NCI-H524 (cell line): ENCODE measurements at regions not wholly inside any gene's neighbourhood (a gene's known extent, or its start where the extent isn't known, plus 50 kb on each side); places are given as distances from the start of the nearest gene placed in this dataset.

Experiments used
- DNase-seq, 2 experiments: peaks; one replicate each; lab custom pipeline; 2025; lab: John Stamatoyannopoulos, UW

DNA sequence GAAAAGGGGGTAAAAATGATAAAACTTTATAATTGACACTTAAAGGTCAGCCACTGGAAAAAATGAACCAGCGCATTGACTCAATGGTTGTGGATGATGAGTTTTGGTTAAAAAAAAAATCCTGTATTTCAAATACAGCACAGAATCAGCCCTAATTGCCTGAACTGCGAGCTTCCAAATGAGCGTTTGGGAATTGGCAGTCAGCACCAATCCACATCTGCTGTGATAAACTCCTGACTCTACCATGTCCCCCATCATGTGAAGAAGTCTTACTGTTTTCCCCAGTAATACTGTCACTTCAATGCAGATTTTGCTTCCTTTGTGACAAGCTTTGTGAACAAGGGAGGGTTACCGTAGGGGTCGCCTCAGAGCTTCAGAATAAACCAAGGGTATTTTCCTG is 235.4 kb downstream of the EBLN2 start:
- no peak for DNase-seq

DNA sequence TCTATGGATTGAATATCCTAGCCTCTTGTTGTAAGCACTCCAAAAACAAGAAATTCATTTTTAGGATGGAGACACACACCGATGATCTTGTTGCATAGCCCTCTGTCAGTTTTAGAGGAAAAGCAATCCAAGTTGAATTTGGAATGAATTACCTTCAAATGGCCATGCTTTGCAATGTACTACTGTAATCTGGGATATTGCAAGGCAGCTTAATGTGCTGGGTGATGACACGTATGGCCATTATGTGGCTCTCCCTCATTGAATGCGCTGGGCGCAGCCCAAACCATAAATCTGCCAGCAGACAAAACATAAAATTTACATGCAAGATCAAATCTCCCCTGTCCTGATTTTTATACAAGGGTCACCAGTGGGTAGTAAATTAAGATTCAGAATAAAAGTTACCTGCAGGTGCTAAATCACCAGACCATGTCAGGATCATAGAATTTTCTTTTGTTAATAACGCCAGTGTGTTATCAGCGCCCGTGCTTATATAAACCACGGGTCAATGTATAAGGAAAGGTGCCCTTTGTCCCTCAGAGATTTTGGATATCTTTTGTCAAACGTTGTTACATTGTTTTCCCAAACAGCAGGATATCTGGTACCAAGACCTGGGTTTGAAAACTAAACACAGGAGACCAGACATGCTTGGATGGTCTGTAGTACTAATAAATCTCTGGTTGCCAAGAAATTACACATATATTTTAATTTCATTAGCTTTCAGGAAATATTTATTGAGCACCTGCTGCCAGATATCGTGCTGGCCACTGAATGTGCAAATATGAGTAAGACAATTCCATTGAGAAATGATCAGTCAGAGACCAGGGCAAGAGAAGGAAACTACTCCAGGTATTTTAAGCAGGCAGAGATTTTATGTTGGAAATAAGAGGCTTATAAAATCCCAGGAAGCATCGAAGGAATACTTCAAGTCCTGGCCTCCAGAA is 237.1 kb downstream of the EBLN2 start:
- DNase-seq = no peak

DNA sequence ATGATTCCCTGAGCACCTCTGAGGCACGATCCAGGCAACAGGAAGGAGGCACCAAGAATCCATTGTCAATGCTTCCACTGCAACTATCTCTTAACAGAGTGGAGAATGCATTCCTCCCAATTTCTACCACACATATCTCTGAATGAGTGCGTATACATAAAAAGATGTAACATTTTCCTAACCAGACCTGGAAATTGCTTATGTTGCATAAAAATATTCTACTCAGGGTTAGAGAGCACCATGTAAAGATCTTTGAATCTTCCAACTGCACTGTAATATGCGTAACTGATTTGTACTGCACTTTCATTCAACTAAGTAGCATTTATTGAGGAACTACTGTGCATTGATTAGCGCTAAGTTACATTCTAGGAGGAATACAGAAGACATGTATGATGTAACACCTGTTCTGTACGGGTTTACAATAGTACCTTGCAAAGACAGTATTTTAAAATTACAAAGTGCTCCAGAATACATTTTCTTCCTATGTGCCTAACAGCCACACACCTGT is 237.8 kb downstream of the EBLN2 start:
- DNase-seq = no peak

DNA sequence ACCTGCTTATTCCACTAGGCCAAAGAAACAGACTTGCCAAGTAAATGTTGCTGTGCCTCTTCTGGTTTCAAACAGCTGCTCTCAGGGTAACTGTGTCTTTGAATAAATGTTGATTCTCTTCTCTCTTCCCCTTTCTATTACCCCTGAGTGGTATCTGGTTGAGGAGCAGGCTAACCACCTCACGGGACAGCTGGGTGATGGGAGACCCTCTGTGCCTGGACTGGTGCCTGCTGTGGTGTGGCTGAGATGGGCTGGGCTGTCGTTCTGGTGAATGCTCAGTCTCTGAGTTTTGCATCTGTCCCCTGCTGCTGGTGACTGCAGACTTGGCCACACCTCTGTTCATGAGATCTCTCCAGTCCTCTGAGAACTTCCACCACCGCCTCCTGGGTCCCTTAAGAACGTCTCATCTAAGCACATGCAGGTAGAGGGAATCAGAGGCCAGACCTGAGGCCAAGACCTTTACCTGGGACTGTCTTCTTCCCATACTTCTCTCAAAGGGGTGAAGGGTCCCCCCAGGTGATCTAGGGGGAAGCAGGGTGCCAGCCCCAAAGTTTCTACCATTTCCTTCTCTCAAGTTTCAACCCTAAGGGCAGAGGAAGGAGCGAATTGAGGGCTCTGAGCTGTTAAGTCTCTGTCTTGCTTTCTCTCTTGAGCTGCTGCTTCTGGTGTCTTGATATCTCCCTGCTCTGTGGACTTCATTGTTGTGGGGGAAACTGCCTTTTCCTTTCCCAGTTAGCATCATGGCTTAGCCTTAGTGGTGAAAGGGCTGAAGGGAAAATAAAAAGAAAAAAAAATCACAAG is 252.9 kb downstream of the EBLN2 start:
- DNase-seq = no peak

DNA sequence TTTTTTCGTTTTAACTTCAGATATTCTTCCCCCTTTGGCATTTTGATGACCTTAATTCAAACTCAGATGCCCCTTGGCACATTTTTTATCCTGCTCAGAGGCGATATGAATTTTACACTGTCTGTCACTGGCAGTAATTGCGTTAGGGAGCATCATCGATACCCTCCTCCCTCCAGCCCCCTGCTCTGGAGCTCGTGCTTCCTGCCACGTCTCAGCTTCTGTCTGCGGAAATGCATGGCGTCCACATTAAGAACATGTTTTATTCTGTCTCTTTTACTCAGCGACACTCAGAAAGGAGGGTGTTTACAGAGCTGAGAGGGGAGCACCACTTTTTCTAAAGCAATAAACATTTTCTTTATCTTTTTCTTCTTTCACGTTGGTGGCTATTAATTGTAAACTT is 254.2 kb downstream of the EBLN2 start:
- no peak for DNase-seq

DNA sequence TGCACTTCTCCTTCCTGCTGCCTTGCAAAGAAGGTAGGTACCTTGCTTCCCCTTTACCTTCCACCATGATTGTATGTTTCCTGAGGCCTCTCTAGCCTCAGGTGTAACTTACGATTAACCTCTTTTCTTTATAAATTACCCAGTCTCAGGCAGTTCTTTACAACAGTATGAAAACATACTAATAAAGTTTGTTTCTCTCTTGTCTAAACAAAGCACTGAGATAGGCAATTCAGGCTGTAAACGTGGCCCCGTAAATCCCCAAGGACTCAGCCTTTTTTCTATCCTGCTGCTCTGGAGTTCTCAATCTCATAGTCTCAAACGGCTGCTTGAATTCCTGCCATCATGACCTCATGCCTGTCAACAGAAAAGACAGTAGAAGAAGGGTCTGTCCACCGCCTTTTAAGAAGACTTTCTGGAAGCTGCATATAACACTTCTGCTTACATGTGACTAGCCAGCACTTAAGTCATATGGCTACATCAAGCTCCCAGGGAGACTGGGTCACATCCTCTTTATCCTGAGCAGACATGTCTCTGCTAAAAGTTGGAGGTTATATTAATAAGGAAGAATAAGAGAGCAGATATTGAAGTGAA is 257.8 kb downstream of the EBLN2 start:
- peak in 1 of 2 experiments; percentile 38 for DNase-seq

DNA sequence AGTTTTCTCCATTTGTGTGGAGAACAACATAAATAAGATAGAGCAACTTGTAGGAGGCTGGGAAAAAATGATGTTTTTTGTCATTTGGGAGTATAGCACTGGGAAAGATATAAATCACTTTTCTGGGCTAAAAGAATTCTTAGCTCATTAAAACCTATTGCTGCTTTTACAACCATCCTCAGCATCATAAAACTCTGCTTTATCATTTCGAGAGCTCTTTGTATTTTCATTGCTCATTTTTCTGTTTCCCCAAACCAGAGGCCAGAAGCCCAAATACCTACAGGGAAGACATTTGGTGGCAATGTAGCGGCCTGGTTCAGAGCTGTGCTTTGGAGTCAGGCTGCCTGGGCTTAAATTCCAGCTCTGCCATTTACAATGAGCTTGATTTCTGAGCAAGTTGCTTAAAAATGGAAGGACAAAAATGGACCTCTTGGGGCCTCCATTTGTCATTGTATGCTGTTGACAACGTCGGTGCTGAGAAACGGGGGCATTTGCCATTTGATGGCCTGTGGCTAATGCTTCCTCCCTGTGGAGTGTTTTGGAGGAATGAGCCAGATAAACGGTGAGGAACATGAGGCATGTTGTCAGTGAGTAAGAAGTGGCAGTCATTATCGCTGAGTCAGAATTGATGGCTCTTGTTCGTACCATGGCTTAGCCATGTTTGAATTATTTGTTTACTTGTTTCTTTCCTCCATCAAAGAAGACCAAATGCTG is 260.0 kb downstream of the EBLN2 start:
- no peak for DNase-seq

DNA sequence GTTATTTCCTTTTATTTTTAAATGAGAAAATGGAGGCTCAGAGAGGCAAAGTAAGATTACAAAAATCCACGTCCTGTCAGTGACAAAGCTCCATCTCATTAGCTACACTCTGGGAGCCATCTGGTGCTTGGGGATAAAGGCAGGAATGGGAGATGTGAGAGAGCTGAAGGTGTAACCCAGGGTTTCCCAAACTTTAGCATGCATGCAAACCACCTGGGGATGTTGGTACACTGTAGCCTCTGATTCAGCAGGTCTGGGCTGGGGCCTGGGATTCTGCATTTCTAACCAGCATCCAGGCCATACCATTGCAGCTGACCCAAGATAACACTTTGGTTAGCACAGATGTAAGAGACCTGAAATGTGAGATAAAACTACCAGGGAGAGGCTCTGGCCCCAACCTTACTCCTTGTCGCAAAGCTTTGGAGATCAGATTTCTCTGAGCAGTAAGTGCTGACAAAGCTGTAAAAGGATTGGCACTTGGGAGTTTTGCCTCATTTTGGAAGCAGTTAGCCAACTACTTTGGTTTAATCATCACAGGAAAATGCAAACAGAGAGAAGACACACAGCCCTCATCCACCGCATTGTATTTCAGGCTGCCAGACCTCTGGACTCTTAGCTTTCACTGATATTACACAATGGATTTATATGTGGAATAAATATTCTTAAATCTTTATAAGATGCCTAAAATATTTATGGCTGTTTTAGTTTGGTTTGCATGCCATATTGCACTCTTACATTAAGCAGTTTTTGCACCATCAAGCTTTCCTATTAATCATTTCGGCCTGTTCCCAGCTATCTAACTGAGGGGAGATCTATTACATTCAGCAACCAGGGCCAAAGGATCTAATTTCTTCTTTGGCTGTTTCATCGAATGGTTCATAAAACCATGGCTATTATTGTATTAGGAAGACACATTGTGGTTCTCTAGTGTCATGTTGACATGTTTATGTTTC is 263.0 kb downstream of the EBLN2 start:
- DNase-seq = peak; percentile 81 to 89

DNA sequence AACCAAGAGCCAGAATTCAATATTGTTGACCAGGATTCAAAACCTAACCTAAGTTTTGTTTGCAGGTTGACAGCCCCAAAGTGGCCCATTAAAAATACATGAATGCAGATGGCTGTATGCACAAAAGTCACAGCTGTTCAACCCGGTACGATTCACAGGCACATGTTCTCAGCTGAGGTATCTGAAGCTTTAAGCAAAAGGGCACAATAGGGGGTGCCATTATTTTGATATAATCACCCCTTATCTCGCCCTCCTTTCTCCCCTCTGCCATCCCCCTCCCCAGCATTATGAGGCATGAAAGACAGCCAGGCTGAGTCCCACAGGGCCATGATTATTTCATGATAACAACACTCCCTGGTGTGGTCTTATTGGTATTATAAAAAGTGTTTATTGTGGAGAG is 264.9 kb downstream of the EBLN2 start:
- peak in 1 of 2 experiments; percentile 58 for DNase-seq

DNA sequence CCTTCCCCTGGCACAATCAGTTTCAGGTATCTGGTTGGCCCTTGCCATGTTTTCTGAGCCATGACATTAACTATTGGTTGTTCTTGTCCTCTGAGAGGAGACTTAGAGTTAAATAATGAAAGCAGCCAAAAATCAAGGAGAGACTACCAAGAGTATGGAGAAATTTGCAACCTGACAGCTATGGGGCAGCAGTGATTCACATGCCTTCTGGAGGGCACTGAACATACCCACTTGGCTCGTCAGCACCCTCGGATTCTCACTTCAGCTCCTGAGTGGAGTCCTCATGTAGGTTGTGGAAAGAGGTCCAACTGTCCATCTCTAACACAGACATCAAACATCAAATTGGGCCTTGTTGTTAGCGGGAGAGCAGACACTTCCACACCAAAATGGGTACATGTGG is 265.6 kb downstream of the EBLN2 start:
- no peak for DNase-seq
